NCI-H226 (cell line): ENCODE measurements at regions not wholly inside any gene's neighbourhood (a gene's known extent, or its start where the extent isn't known, plus 50 kb on each side); places are given as distances from the start of the nearest gene placed in this dataset.

ENCODE experiments used
- DNase-seq: peaks from one replicate; pipeline ENCODE4 v3.0.0-alpha.2; 2015

DNA sequence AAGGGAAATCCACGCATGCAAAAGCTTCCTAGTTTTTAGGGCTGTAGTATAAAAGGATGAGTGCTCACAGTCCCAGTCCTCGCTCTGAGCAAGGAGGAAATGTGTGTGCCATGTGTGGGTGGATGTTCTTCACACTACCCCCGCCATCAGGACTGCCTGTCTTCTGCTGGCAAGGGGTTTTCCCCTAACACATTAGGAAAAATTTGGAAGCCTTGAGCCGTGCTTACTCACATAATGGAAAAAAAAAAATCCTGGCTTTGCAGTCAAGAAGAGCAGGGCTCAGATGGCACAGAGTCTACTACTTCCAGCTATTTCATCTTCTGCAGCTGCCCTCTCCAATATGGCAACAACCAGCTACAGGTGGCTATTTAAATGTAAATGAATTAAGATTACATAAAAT is 363.1 kb downstream of the PLPP3 start:
- no peak for DNase-seq

DNA sequence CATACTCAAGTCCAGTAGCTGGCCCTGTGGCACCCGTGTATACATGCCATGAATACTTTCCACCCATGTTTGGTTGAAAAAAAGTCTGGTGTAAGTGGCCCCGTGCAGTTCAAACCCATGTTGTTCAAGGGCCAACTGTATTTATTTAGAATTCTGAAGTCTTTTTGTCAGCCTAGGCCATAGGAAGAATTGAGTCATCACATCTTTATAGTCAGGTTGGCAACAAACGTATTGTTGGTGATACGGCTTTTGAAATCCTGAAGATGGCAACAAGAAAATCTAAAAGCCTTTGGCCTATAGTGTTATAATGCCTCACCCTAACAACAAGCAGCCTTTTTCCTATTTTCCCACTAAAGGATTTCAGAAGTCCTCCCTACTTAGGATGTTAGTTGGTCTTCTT is 363.6 kb downstream of the PLPP3 start:
- DNase-seq = no peak

DNA sequence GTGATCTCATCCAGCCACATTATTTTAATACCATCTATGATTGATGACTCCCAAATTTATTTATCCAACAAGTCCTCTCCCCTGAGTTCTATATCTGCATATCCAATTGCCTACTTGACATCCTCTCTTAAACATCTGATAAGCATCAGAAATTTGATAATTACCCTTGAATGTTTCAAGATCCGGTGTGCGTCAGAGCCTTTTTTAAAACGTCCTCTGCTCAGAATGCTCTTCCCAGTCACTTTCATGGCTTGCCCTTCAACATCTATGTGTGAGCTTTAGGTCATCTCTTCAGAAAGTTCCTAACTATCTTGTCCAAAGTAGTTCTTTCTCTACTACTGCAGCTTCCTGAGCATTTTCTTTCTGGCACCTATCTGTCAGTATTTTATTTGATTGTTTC is 364.3 kb downstream of the PLPP3 start:
- DNase-seq = no peak

DNA sequence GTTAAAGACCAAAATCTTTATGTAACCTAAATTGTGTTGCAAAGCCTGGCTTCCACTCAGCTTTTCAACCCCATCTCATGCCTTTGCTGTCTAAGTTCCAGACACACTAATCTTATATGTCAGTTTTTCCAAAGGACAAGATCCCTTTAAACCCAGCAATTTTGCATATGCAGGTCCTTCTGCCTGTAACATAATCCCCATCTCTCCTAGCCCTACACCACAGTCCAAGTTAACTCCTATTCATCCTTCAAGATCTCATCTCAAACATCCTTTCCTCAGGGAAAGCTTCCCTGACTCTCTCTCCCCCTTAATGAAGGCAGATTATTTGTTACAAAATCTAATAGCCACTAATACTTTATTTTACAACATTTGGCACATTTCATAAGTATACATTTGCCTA is 366.3 kb downstream of the PLPP3 start:
- DNase-seq = no peak

DNA sequence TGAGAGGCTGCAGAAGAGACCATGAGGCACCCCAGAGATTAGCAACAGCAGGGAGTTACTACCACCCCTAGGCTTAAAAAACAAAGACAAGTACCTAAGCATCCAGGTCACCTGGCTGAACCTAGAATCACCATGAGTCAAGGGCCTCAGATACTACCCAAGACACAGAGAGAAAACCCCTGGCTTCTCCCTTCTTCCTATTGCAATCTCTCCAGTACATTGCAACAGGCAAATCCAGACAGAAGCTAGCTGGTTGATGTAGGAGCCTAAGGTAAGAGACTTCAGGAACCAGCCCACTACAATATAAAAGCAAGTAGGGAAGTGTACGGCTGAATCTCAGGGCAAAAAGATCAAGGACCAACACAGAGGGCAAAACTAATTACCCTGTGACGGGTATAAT is 367.2 kb downstream of the PLPP3 start:
- no peak for DNase-seq

DNA sequence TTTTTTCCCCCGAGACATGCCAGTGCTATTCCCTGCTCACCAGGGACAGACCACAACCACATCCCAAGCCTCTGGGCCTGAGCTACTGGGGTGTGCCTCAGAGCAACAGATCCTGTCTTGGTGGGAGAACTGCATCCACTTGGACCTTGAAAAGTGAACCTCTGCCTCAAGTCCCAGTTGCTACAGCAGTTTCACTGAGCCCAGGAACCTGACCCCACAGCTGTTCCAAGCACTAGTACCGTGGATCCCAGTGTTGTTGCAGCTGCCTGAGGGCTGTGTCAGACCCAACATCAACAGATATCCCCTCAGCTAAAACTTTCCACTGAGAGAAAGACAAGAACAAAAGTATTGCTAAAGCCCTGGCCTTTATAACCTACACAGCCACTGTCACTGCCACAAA is 373.0 kb downstream of the PLPP3 start:
- no peak for DNase-seq

DNA sequence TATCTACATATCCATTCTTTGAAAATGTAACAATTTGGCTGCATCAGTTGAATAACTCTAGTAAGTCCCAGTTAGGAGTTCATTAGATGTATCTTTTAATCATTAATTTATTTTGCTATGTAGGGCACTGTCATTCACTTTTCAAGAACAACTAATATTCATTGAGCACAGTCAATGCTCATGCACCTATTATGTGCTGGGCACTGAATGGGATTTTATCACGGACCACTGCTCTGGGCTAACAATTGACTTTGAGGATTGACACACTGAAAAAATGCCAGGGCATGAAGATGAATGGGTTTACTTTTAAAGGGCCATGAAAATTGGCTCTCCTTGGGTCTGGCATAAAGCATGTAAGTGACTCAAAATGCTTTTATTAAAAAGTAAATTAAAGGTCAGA is 375.2 kb downstream of the PLPP3 start:
- DNase-seq = no peak

DNA sequence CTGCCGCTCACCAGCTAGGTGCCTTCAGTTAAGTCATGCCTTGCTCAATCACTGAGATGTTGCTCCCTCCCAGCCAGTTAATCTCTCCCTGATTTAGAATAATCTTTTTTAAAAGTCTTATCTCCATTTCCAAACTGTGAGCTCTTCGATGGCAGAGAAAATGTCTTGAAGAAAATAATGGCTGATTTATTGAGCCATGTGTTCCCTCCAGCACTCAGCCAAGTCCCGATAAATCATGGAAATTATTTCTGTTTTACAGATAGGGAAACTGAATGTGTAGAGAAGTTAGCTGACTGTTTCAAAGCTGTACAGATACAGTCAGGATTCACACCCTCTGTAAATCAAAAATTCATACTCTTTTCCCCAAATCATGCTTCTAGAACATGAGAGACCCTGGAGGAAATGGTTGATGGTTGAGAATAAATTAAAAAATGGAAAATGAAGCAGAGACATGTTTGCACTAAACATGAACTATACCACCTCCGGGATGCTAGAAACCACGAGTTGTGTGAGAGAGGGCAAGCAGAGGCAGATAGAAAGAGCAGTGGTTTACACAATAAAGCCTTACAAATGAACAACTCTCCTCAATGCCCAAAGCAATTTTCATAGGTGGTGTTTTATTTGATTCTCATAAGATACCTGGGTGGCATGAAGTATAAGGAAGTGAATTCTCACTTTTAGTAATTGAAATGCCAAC is 376.4 kb downstream of the PLPP3 start:
- DNase-seq = no peak

DNA sequence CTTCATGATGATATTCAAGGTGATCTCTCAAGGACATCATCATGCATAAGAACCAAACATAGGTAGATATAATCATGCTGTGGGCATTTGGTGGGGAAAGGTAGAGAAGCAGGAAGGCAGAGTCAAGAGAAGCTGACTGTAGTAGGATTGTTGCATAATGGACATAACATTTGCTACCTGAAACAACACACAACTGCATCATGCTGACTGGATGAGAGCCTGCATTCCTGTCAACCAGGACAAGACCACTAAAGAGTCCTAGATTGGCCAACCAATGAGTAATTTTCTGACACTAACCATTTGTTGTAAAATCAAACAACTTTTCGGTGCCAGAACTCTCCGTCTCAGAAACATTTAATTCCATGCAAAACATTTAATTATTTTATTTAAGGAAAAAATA is 377.2 kb downstream of the PLPP3 start:
- no peak for DNase-seq

DNA sequence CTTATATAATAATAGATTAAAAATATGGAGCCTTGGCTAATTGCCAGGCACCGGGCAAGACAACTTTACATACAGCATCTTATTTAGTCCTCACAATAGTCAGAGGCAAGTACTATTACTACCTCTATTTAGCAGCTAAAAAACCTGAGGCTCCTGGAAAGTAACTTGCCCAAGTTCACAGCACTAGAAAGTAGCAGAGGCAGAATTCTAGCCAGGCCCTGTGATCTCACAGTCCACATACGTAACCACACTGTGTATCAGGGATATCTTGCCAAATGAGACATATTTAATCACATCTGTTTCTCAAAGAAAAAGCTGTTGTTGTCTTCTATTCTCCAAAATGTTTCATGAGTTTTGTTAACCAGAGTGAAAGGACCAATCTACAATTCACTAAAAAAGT is 378.5 kb downstream of the PLPP3 start:
- DNase-seq = no peak

DNA sequence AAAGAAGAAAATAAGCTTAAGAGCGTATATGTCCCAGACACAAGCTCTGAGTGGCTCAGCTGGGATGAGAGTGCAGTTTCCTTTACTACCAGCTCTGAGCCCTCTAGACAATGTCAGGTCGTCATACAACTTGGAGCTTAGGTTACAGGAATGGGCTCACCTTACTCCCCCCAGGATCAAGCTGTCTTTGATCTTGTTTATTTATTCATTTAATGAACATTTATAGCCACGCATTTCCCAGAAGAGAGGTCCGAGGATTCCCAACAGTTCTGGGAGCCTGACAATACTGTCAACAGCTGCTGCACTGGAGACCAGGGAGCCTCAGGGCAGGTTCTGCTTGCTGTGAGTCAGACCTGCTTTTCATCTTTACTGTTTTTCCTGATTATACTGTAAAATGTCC is 378.9 kb downstream of the PLPP3 start:
- peak; percentile 4 for DNase-seq

DNA sequence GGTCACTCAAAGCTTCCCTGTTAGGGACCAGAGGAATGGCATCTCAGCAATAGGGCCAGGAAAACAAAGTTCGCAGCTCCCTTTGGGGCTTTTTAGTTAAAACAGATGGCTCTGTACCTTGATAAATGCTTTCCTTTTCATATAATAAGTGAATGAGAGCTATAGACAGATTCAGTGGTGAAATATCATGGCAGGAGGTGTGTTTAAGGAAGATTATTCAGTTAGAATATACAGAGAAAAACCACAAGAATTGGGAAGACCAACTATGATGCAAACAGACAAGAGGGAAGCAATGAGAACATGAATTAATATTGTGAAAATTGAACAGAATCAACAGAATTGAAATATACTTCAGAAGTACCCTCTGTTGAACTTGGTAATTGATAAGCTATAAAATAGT is 379.4 kb downstream of the PLPP3 start:
- DNase-seq = no peak

DNA sequence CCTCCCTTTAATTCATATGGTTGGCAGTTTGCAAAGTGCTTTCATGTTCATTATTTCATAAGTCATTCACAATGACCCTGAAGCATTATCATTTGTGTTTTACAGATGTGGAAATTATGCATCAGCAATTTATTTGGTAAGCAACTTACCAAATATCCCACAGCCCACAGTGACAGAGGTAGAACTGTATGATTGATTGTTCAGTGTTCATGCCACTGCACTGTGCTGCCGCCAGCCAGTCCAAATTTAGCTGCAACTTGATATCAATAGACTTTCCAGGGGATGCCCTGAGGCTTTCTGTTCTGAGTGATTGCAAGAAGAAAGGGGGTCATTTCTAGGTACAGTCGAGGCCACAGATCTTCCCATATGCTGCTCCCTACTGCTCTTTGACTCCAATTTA is 380.3 kb downstream of the PLPP3 start:
- no peak for DNase-seq

DNA sequence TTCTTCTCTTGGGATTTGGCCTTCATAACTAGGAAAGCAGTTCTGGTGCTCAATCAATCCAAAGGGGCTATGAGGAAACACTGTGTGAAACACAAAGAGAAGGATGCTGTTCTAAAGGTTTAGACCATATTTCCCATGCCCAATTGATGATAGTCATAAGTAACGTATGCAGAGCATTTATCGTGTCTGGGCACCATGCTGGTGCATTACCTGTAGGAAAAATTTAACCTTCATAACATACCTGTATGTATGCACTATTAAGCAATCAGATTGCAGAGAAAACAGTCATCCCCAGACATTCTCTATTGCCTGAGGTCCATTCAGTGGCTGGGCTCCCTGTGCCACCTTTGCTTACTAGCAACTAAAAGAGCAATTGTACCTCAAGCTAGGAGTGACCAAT is 381.4 kb downstream of the PLPP3 start:
- DNase-seq = no peak

DNA sequence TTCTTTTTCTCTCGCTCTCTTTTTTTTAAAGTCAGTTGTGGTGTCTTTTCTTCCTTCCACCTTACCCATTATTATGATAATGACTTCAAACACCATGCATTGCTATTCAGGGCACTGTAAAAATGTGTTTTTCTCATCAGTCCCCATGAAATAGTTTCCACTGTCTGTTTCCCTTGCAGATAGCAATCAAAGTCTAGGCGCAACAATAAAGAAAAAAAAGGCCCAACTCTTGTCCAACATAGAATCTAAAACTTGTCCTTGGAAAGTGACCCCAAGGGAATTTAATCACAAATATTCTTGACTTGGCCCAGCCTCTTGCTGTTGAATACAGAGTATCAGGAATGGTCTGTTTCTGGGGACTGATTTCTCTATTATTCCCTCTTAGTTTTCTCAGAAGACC is 382.5 kb downstream of the PLPP3 start:
- DNase-seq = no peak

DNA sequence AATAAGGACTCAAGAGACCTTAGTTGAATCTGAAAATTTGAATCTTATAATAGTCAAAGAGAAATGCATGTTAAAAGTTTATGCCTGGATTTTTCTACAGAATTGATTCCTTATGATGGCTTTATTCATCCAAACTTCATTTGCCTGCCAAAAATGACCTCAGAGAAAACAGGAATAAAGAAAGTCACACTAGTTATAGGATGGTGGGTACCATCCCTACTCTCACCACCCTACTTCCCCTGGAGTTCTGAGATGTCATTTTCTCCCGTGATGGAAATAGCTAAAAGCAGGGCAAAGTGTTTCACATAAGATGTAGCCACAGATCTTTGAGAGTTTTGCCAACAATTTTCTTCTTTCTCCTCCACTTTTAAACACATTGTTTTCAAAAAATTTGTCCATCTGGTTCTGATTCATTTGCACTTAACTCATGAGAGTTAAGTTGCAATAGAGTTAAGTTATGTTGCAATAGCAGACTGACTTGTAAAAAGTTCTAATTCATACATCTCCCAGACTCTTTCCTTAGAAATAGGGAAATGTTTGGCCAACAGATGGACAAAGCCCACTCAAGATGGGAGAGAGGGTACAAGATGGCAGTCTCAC is 384.6 kb downstream of the PLPP3 start:
- no peak for DNase-seq

DNA sequence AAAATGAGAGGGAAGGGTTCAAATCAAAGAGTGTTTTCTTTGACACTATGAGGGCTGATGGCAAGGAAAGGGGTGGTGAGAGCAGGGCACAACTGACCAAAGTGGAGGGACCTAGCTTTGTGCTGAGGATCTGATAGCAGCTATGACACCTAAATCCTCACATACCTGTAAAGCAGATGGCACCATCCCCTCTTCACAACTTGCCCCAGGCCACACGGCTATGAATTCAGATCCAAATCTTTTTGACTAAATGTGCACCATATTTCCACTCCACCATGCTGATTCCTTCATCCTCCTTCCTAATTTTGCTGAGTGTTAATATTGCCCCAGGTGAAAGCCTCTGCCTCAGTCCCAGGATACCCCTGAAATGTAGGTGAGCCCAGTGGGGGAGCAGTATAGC is 385.7 kb downstream of the PLPP3 start:
- DNase-seq = no peak

DNA sequence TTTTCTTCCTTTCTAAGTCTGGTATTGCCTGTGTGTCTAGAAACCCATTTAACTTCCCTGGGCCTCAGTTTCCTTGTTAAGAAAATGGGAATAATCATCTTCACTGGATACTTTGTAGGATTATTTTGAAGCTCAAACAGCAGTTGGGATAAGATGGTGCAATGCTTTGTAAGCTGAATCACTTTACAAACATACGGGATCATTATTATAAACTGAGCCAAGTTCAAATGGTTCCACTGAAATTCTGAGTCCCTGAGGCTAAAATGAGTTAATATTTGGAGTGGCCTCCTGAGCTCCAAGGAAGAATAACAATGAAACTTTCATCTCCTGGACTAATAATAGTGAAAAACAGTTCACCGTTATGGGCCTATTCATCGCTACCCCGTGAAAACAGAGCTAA is 388.0 kb downstream of the PLPP3 start:
- DNase-seq = no peak

DNA sequence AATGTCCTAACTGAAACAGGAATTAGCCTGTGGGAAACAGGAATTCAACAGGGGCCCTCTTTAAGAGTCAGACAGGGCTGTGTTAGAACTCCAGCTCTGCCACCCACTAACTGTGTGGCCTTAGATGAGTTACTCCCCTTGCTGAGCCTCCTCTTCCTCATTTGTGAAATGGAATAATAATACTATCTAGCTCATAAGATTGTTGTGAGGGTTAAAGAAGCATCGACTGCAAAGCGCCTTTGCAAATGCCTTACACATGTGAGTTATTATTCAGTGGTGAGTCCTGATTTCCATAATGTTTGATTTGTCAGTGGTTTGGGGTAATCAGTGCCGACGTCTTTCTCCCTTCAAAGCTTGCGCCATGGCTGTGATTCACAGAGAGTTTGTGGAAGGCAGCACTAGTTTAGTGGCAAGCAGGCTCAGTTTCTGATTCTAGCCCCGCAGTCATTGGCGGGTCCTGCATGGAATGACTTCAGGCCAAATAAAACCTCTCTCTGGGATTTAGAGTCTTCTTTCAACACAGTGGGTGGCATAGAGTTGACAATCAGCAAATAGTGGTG is 388.5 kb downstream of the PLPP3 start:
- DNase-seq = no peak

DNA sequence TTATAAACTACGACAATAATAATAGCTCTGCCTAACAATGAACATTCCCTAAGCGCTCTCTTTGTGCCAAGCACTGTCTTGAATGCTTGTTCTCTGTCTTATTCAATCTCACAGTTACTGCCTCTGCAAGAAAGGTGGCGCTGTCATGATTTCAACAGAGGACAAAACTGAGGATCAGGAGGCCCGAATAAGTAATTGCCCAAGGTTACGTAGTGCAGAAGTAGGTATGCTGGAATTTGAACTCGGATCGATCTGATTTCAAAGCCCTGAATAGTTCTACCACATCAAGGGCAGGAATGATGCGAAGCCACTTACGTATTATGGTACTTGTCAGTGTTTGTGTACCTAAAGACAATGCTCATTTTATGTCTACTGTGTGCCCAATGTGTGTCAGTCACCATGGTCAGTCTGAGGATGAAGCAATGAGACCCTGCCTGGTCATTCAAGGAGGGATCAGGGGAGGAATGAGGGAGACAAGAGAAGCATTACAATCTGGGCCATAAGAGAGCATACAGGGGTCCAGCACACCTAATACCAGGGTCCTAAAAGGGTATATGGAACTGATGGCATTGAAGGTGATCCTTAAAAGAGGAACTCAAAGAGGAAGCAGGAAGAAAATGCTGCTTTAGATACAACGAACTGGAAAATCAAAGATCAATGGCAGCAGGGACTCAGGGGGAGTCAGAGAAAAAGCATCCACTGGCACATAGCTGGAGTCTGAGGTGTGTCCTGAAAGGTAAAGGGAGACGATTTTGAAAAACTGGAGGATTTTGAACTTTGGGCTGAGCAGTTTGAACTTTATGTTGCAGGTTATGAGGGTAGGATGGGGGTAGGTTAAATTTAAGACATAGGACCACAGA is 389.2 kb downstream of the PLPP3 start:
- no peak for DNase-seq

DNA sequence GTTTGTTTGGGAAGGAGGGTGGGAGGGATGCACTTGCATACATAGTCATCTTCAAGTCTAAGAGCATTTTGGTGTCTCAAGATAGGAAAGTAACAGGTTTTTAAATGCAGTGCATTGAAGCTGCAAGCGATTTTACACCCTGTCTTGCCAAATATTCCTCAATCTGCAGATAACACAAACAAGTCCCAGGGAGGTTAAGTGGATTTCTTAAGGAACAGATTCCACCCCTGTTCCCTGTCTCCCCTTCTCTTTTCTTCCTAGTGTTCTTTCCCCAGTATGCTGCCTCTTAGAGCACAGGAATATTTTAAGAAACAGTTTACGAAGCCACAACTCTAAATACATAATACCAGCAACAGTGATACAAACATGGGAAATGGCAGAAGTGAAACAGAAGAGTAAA is 389.9 kb downstream of the PLPP3 start:
- no peak for DNase-seq

DNA sequence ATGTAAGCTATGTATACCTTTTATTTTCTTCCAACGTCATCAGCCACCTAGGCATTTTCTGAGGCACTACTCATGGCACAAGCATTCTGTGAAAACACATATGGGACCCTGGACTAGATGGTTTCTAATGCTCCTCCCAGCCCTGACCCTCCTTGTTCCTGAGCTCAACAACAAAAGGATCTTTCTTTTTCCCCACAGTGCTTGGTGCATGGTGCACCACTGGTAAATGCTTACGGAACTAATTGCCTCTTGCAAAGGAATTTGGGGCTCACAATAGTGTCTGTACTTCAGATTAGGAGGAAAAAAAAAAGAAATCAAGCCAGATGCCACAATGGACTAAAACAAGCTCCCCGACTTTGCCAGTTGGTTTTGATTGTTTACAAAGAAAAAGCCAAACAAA is 390.5 kb downstream of the PLPP3 start:
- no peak for DNase-seq

DNA sequence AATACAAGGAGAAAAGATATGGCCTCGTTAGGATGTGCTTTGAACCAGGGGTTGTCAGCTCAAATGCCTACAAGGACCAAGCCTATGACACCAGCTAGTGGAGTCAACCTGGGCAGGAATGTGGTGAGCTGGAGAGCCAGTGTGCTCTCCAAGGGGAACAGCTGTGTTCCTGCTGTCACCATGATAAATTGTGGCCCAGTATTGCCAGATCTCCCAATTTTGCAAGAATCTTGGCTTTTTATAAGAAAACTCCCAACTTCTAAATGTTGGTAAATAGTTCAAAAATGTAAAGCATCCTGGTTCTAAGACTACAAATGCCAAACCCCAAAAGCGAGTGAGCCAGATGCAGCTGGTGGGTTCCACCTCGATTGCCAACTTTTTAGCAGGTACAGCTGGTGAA is 391.1 kb downstream of the PLPP3 start:
- no peak for DNase-seq

DNA sequence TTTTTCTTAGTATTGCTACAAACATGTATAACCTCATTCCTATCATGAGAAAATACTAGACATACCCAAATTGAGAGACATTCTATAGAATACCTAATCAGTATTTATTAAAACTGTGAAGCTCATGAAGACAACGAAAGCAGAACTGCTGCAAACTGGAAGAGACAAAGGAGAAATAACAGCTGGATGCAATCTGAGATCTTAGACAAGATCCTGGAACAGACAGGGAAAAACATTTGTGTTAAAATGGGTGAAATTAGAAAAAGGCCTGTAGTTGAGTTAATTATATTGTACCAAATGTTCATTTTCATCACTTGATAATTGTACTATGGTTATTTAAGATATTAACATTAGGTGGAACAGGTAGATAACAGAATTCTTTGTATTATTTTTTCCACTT is 392.0 kb downstream of the PLPP3 start:
- no peak for DNase-seq
